ENCODE measurements at regions not wholly inside any gene's neighbourhood (a gene's known extent, or its start where the extent isn't known, plus 50 kb on each side); places are given as distances from the start of the nearest gene placed in this dataset.

GRCh38 chr1:184908506-184908905 is 65.8 kb downstream of the NIBAN1 start:
- H3K4me3 Mint-ChIP-seq (ENCODE audit: unreplicated experiment), result no peak overlapping the region
- no peaks in the 10 kb centered on the region for H3K9me3 ChIP-seq (ENCODE audit: insufficient read depth, low read depth, low read length)
- H3K4me1 ChIP-seq (ENCODE audit: insufficient read depth, low read length), result no peaks in the 10 kb centered on the region
- H3K9me3 Mint-ChIP-seq (ENCODE audit: unreplicated experiment), result peaks cover 5% of the 10 kb centered on the region
- DNase-seq (ENCODE audit: low read depth) (no peak), FAIRE-seq (no peak)
- H3K27me3 ChIP-seq (ENCODE audit: insufficient read depth, low read length), result no peaks in the 10 kb centered on the region
- peaks cover 4% of the 10 kb centered on the region for H3K36me3 Mint-ChIP-seq (ENCODE audit: low read depth, unreplicated experiment)
- H3K27me3 Mint-ChIP-seq (ENCODE audit: low read depth, unreplicated experiment), result no peaks in the 10 kb centered on the region
- H3K4me2 ChIP-seq (ENCODE audit: low read length), result no peak overlapping the region
- H3K9ac ChIP-seq (ENCODE audit: low read length), result no peak overlapping the region
- TF ChIP-seq CTCF (IDR thresholded peaks at IDR 0.05; ENCODE audit: insufficient read depth, low read depth, low read length) (no peak), EZH2 (IDR thresholded peaks at IDR 0.05; ENCODE audit: insufficient read depth, low read length) (no peak)
- no peak overlapping the region for H3K27ac ChIP-seq (ENCODE audit: low read depth, low read length)
- H4K20me1 ChIP-seq (ENCODE audit: insufficient read depth, low read length), result no peaks in the 10 kb centered on the region
- peaks cover 8% of the 10 kb centered on the region for H3K4me1 Mint-ChIP-seq (ENCODE audit: low read depth, unreplicated experiment)
- H3K36me3 ChIP-seq (ENCODE audit: insufficient read depth, low read length), result no peaks in the 10 kb centered on the region
- no peaks in the 10 kb centered on the region for H3K79me2 ChIP-seq (ENCODE audit: insufficient read depth, low read length)
- H2AFZ ChIP-seq (ENCODE audit: low read depth, low read length), result no peak overlapping the region
- H3K4me3 ChIP-seq (ENCODE audit: insufficient read depth, low read depth, low read length), result no peak overlapping the region
- H3K27ac Mint-ChIP-seq (ENCODE audit: unreplicated experiment), result no peak overlapping the region

DNA sequence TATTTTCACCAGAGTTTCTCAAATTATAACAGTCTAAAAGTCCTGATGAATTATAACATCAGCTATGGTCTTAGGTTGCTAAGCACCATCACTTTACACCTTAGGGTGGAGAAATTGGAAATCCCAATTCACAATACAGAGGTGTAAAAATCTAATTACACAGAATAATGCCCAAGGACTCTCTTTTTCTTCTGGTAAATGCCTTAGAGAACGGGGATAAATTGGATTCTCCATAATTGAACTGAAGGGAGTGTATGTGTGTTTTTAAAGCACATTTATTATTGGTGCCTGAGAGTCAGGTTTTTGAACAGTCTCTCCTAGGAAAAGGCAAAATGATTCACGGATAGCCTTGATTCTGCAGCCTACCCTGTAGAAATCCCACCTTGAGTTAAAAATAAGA is 66.8 kb downstream of the NIBAN1 start:
- H3K4me1 Mint-ChIP-seq (ENCODE audit: low read depth, unreplicated experiment), result peaks cover 8% of the 10 kb centered on the region
- Histone ChIP-seq H3K4me1 (ENCODE audit: insufficient read depth, low read length) (no peaks in the 10 kb centered on the region), H3K27ac (ENCODE audit: low read depth, low read length) (no peak overlapping the region), H4K20me1 (ENCODE audit: insufficient read depth, low read length) (no peaks in the 10 kb centered on the region), H3K36me3 (ENCODE audit: insufficient read depth, low read length) (no peaks in the 10 kb centered on the region), H3K79me2 (ENCODE audit: insufficient read depth, low read length) (no peaks in the 10 kb centered on the region), H3K9me3 (ENCODE audit: insufficient read depth, low read depth, low read length) (no peaks in the 10 kb centered on the region), H2AFZ (ENCODE audit: low read depth, low read length) (no peak overlapping the region), H3K4me2 (ENCODE audit: low read length) (no peak overlapping the region), H3K27me3 (ENCODE audit: insufficient read depth, low read length) (no peaks in the 10 kb centered on the region), H3K4me3 (ENCODE audit: insufficient read depth, low read depth, low read length) (no peak overlapping the region), H3K9ac (ENCODE audit: low read length) (no peak overlapping the region)
- H3K27ac Mint-ChIP-seq (ENCODE audit: unreplicated experiment), result no peak overlapping the region
- peaks cover 4% of the 10 kb centered on the region for H3K36me3 Mint-ChIP-seq (ENCODE audit: low read depth, unreplicated experiment)
- DNase-seq (ENCODE audit: low read depth), result no peak
- no peak overlapping the region for H3K4me3 Mint-ChIP-seq (ENCODE audit: unreplicated experiment)
- no peaks in the 10 kb centered on the region for H3K27me3 Mint-ChIP-seq (ENCODE audit: low read depth, unreplicated experiment)
- TF ChIP-seq EZH2 (IDR thresholded peaks at IDR 0.05; ENCODE audit: insufficient read depth, low read length) (no peak), CTCF (IDR thresholded peaks at IDR 0.05; ENCODE audit: insufficient read depth, low read depth, low read length) (no peak)
- FAIRE-seq, result no peak
- H3K9me3 Mint-ChIP-seq (ENCODE audit: unreplicated experiment), result peaks cover 5% of the 10 kb centered on the region

DNA sequence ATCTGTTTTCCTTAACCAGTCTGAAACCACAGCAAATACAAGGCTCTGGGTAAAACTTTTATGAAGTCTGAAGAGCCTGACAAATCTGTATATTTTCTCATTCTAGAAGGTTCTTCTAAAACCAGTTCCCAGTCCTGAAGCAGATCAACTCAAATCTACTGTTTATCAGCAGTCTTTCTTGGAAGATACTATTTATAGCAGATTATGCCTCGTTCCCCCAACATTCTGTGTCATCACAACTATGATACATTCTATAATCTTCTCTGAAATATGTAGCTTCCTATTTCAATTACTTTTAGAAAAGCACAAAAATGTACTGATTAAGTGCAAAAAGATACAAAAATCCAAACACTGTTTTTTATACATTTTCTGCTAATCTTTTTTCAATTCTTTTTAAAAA is 67.5 kb downstream of the NIBAN1 start:
- Histone ChIP-seq H3K79me2 (ENCODE audit: insufficient read depth, low read length) (no peaks in the 10 kb centered on the region), H3K27me3 (ENCODE audit: insufficient read depth, low read length) (no peaks in the 10 kb centered on the region), H3K27ac (ENCODE audit: low read depth, low read length) (no peak overlapping the region), H3K4me2 (ENCODE audit: low read length) (no peak overlapping the region), H3K4me3 (ENCODE audit: insufficient read depth, low read depth, low read length) (no peak overlapping the region), H3K4me1 (ENCODE audit: insufficient read depth, low read length) (no peaks in the 10 kb centered on the region), H3K9ac (ENCODE audit: low read length) (no peak overlapping the region), H3K9me3 (ENCODE audit: insufficient read depth, low read depth, low read length) (no peaks in the 10 kb centered on the region), H4K20me1 (ENCODE audit: insufficient read depth, low read length) (no peaks in the 10 kb centered on the region), H2AFZ (ENCODE audit: low read depth, low read length) (no peak overlapping the region), H3K36me3 (ENCODE audit: insufficient read depth, low read length) (no peaks in the 10 kb centered on the region)
- Mint-ChIP-seq H3K9me3 (ENCODE audit: unreplicated experiment) (peaks cover 5% of the 10 kb centered on the region), H3K36me3 (ENCODE audit: low read depth, unreplicated experiment) (peaks cover 4% of the 10 kb centered on the region), H3K27ac (ENCODE audit: unreplicated experiment) (no peak overlapping the region), H3K4me3 (ENCODE audit: unreplicated experiment) (no peak overlapping the region), H3K4me1 (ENCODE audit: low read depth, unreplicated experiment) (peaks cover 8% of the 10 kb centered on the region), H3K27me3 (ENCODE audit: low read depth, unreplicated experiment) (no peaks in the 10 kb centered on the region)
- DNase-seq (ENCODE audit: low read depth), result no peak
- no peak for FAIRE-seq
- TF ChIP-seq EZH2 (IDR thresholded peaks at IDR 0.05; ENCODE audit: insufficient read depth, low read length), result no peak
- TF ChIP-seq CTCF (IDR thresholded peaks at IDR 0.05; ENCODE audit: insufficient read depth, low read depth, low read length), result no peak

Measured in astrocyte (in vitro differentiated cells and primary cell).